ENCODE measurements at regions not wholly inside any gene's neighbourhood (a gene's known extent, or its start where the extent isn't known, plus 50 kb on each side); places are given as distances from the start of the nearest gene placed in this dataset.
"Not testable (repeated sequence)": the region's sequence is repeated elsewhere in the genome, so short reads cannot be mapped to it uniquely, and the experiment has no call there.

GRCh38 chr10:2547606-2548005 lies 519.7 kb upstream of the PFKP start:
- Histone ChIP-seq H3K27me3 (replicated peaks) (no peaks in the 10 kb centered on the region), H3K4me3 (ENCODE audit: low read depth, low read length) (no peak overlapping the region), H3K36me3 (replicated peaks) (no peaks in the 10 kb centered on the region), H3K27ac (no peak overlapping the region)
- TF ChIP-seq CTCF (IDR thresholded peaks at IDR 0.05; ENCODE audit: low read depth, low read length, missing control alignments), result no peak
- DNase-seq, result no peak
- in situ Hi-C loops (cut with HindIII; ENCODE audit: low pct_ligation_motif_present, low sequenced_read_pairs), result no loop called here

GRCh38 chr10:2546894-2547293 lies 520.5 kb upstream of the PFKP start:
- DNase-seq; in situ Hi-C loops (cut with HindIII; ENCODE audit: low pct_ligation_motif_present, low sequenced_read_pairs): not testable (repeated sequence)

GRCh38 chr10:2543974-2544373 lies 523.4 kb upstream of the PFKP start:
- no peak overlapping the region for H3K27ac ChIP-seq
- H3K27me3 ChIP-seq (replicated peaks), result no peaks in the 10 kb centered on the region
- in situ Hi-C loops (cut with HindIII; ENCODE audit: low pct_ligation_motif_present, low sequenced_read_pairs), result no loop called here
- H3K36me3 ChIP-seq (replicated peaks), result no peaks in the 10 kb centered on the region
- TF ChIP-seq CTCF (IDR thresholded peaks at IDR 0.05; ENCODE audit: low read depth, low read length, missing control alignments), result no peak
- no peak for DNase-seq
- H3K4me3 ChIP-seq (ENCODE audit: low read depth, low read length), result no peak overlapping the region

More at GRCh38 chr10:2546894-2547293, 520.5 kb upstream of the PFKP start:
- H3K4me3 ChIP-seq (ENCODE audit: low read depth, low read length); H3K27ac ChIP-seq; H3K36me3 ChIP-seq (replicated peaks); H3K27me3 ChIP-seq (replicated peaks): not testable (repeated sequence)

- DNase-seq, result no peak
- Histone ChIP-seq H3K36me3 (replicated peaks) (no peaks in the 10 kb centered on the region), H3K4me3 (ENCODE audit: low read depth, low read length) (no peak overlapping the region), H3K27ac (no peak overlapping the region), H3K27me3 (replicated peaks) (no peaks in the 10 kb centered on the region)
- in situ Hi-C loops (cut with HindIII; ENCODE audit: low pct_ligation_motif_present, low sequenced_read_pairs), result no loop called here
- no peak for TF ChIP-seq CTCF (IDR thresholded peaks at IDR 0.05; ENCODE audit: low read depth, low read length, missing control alignments)
Measured at GRCh38 chr10:2543142-2543886, 524.0 kb upstream of the PFKP start.

GRCh38 chr10:2541176-2541575 lies 526.2 kb upstream of the PFKP start:
- TF ChIP-seq CTCF (IDR thresholded peaks at IDR 0.05; ENCODE audit: low read depth, low read length, missing control alignments), result no peak
- no peaks in the 10 kb centered on the region for H3K27me3 ChIP-seq (replicated peaks)
- H3K27ac ChIP-seq, result no peak overlapping the region
- in situ Hi-C loops (cut with HindIII; ENCODE audit: low pct_ligation_motif_present, low sequenced_read_pairs), result no loop called here
- H3K4me3 ChIP-seq (ENCODE audit: low read depth, low read length), result no peak overlapping the region
- no peaks in the 10 kb centered on the region for H3K36me3 ChIP-seq (replicated peaks)
- DNase-seq, result no peak

GRCh38 chr10:2529945-2530344 lies 537.4 kb upstream of the PFKP start:
- DNase-seq, result no peak
- in situ Hi-C loops (cut with HindIII; ENCODE audit: low pct_ligation_motif_present, low sequenced_read_pairs), result no loop called here

More at GRCh38 chr10:2529945-2530344, 537.4 kb upstream of the PFKP start:
- TF ChIP-seq CTCF (IDR thresholded peaks at IDR 0.05; ENCODE audit: low read depth, low read length, missing control alignments), result no peak
- no peaks in the 10 kb centered on the region for H3K36me3 ChIP-seq (replicated peaks)
- no peaks in the 10 kb centered on the region for H3K27me3 ChIP-seq (replicated peaks)
- no peak overlapping the region for H3K4me3 ChIP-seq (ENCODE audit: low read depth, low read length)
- no peak overlapping the region for H3K27ac ChIP-seq

All from brain microvascular endothelial cell (primary cell).